HCT116 (cell line): ENCODE measurements at regions not wholly inside any gene's neighbourhood (a gene's known extent, or its start where the extent isn't known, plus 50 kb on each side); places are given as distances from the start of the nearest gene placed in this dataset.

Experiments used
- ATAC-seq: fragments of 200-7000 bp; cut with Tn5 transposase; 2 replicates; pipeline ENCODE4 v1.9.1; 2020; ENCODE audit warnings: mild to moderate bottlenecking, moderate library complexity
- BruUV-seq: library from RNA; stranded (reverse); fragments of 400-500 nt; replicated peaks from 2 replicates; lab custom pipeline; 2021; lab: Mats Ljungman, UMichigan
- CTCF ChIA-PET: fragments of 300-600 bp; sonication (Branson Sonifier 250); formaldehyde crosslinking; loops from one replicate; lab custom pipeline; 2021; ENCODE audit warnings: antibody characterized with exemption; lab: Charles Lee
- POLR2A ChIA-PET: fragments of 300-600, 350-600 bp; sonication (Branson Sonifier 250); formaldehyde crosslinking; loops from one replicate; lab custom pipeline; 2021; ENCODE audit warnings: antibody characterized with exemption; lab: Charles Lee
- RAD21 ChIA-PET, 2 experiments: fragments of 300-600 bp; sonication (Branson Sonifier 250); formaldehyde crosslinking; loops; one replicate each; lab custom pipeline; 2023; ENCODE audit warnings: low total read pairs in 2 of 2; ENCODE audit not compliant: uncharacterized antibody in 2 of 2, unreplicated experiment in 2 of 2, low non-redundant PET in 1 of 2; lab: Charles Lee
- DNase-seq: peaks from one replicate; pipeline ENCODE4 v3.0.0-alpha.2; 2010; ENCODE audit warnings: low read depth, low spot score
- H2AFZ ChIP-seq: fragments of 200-600 bp; shearing (Covaris generic), sonication (generic); 2 replicates; pipeline ENCODE4 v1.6.1; 2017; ENCODE audit warnings: low read depth, mixed run types, mixed read lengths, antibody characterized with exemption, low read length; ENCODE audit not compliant: poor library complexity, severe bottlenecking
- H3K27ac ChIP-seq: 2 replicates; pipeline ENCODE4 v1.5.1; 2012; ENCODE audit warnings: low read depth, low read length
- H3K27me3 ChIP-seq: fragments of 200-600 bp; sonication (generic); 2 replicates; pipeline ENCODE4 v1.6.1; 2016; ENCODE audit warnings: mixed run types, low read length, mixed read lengths; ENCODE audit not compliant: insufficient read depth
- H3K36me3 ChIP-seq, 2 experiments: fragments of 200-500 bp in 1 of 2; fragments of 200-600 bp in 1 of 2; sonication (Bioruptor generic) in 1 of 2; sonication (generic) in 1 of 2; 2 replicates each; pipeline versions ENCODE4 v1.5.1 to v1.6.1; 2014 to 2016; ENCODE audit warnings: low read length in 2 of 2, inconsistent platforms in 1 of 2, mixed read lengths in 1 of 2, mixed run types in 1 of 2; ENCODE audit not compliant: insufficient read depth in 2 of 2, control insufficient read depth in 1 of 2
- H3K4me1 ChIP-seq, 2 experiments: fragments of 200-600 bp in 1 of 2; sonication (generic) in 1 of 2; 2 replicates each; pipeline versions ENCODE4 v1.5.1 to v1.6.1; 2012 to 2017; ENCODE audit warnings: low read length in 2 of 2, inconsistent platforms in 1 of 2, mild to moderate bottlenecking in 1 of 2, mixed read lengths in 1 of 2, mixed run types in 1 of 2, moderate library complexity in 1 of 2; ENCODE audit not compliant: insufficient read depth in 2 of 2, control insufficient read depth in 1 of 2
- H3K4me2 ChIP-seq: fragments of 200-600 bp; sonication (generic); 2 replicates; pipeline ENCODE4 v1.6.1; 2017; ENCODE audit warnings: mixed run types, low read length, mixed read lengths
- H3K4me3 ChIP-seq, 2 experiments: fragments of 200-600 bp in 1 of 2; sonication (generic) in 1 of 2; replicated peaks in 1 of 2; 2 replicates each; pipeline ENCODE4 v1.5.1; 2011 to 2016; ENCODE audit warnings: low read length in 2 of 2, control low read depth in 1 of 2, low read depth in 1 of 2, mild to moderate bottlenecking in 1 of 2, mixed read lengths in 1 of 2, mixed run types in 1 of 2
- H3K79me2 ChIP-seq: fragments of 200-600 bp; sonication (generic); 2 replicates; pipeline ENCODE4 v1.6.1; 2017; ENCODE audit warnings: mild to moderate bottlenecking, mixed run types, low read length, moderate library complexity, mixed read lengths; ENCODE audit not compliant: insufficient read depth
- H3K9ac ChIP-seq: fragments of 200-600 bp; sonication (generic); 2 replicates; pipeline ENCODE4 v1.6.1; 2016; ENCODE audit warnings: low read length, mixed read lengths
- H3K9me2 ChIP-seq: fragments of 200-600 bp; sonication (generic), shearing (Covaris generic); 2 replicates; pipeline ENCODE4 v1.6.1; 2017; ENCODE audit warnings: mixed run types, mild to moderate bottlenecking, moderate library complexity; ENCODE audit not compliant: insufficient read depth
- H3K9me3 ChIP-seq, 2 experiments: fragments of 200-500 bp in 1 of 2; fragments of 200-600 bp in 1 of 2; sonication (Bioruptor generic) in 1 of 2; sonication (generic) in 1 of 2; 2 replicates each; pipeline ENCODE4 v1.6.1; 2014 to 2017; ENCODE audit warnings: low read length in 2 of 2, mixed read lengths in 2 of 2, inconsistent platforms in 1 of 2, low read depth in 1 of 2, mild to moderate bottlenecking in 1 of 2, mixed run types in 1 of 2, moderate library complexity in 1 of 2; ENCODE audit not compliant: control insufficient read depth in 1 of 2, insufficient read depth in 1 of 2
- H4K20me1 ChIP-seq: fragments of 200-600 bp; sonication (generic), shearing (Covaris generic); 2 replicates; pipeline ENCODE4 v1.6.1; 2017; ENCODE audit warnings: mixed run types, mild to moderate bottlenecking, moderate library complexity; ENCODE audit not compliant: insufficient read depth
- CBX3 ChIP-seq: IDR thresholded peaks from 2 replicates; pipeline ENCODE4 v1.6.1; 2012; ENCODE audit warnings: low read depth
- EZH2 ChIP-seq: fragments of 200-600 bp; sonication (generic); IDR thresholded peaks from 2 replicates; pipeline ENCODE4 v1.6.1; 2017; ENCODE audit warnings: antibody characterized with exemption, mixed run types
- JUND ChIP-seq: IDR thresholded peaks from 2 replicates; pipeline ENCODE4 v1.6.1; 2012
- SP1 ChIP-seq: IDR thresholded peaks from 2 replicates; pipeline ENCODE4 v1.6.1; 2012; ENCODE audit warnings: low read depth
- YY1 ChIP-seq: IDR thresholded peaks from 2 replicates; pipeline ENCODE4 v1.6.1; 2011; ENCODE audit warnings: low read length, low read depth, moderate library complexity, mild to moderate bottlenecking; ENCODE audit not compliant: insufficient replicate concordance; ENCODE audit errors: extremely low read depth
- intact Hi-C: fragments of 100-400 bp; cut with micrococcal nuclease; formaldehyde crosslinking; loops from 2 replicates; pipeline ENCODE4 v1.10.0; 2022
- TF ChIP-seq, protein P1 (sequence below): IDR thresholded peaks from 2 replicates; pipeline ENCODE4 v1.6.1; 2012; ENCODE audit warnings: low read depth
- TF ChIP-seq, protein P2 (sequence below): IDR thresholded peaks from 2 replicates; pipeline ENCODE4 v1.6.1; 2012

DNA sequence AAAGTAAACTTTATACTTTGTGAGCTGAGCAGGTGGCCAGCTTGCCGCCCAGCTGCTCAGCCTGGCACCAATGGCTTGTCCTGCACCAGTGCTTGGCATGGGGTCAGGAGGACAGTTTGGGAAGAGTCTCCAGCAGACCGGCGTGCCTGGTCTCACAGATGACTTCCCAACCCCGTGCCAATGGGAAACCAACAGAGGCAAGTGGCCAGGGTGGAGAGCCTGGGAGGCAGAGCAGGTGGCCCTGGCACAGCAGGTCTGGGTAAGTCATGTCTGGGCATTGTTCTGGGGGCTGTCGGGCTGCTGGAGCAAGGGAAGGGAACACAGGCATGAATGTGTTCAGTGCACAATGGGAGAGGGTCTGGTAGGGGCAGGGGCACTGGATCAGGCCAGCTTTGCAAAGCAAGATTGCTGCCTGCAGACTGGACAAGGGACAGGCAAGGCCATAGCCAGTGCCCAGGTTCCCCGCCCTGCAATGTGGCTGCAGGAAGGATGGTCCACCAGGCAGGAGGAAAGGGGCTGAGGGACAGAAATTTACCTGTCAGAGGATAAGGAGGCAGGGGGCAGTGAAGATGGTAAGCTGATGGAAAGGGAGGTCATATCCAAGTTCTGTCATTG, 76.2 kb upstream of the ALDH1B1 start:
- TF ChIP-seq, protein P1, sequence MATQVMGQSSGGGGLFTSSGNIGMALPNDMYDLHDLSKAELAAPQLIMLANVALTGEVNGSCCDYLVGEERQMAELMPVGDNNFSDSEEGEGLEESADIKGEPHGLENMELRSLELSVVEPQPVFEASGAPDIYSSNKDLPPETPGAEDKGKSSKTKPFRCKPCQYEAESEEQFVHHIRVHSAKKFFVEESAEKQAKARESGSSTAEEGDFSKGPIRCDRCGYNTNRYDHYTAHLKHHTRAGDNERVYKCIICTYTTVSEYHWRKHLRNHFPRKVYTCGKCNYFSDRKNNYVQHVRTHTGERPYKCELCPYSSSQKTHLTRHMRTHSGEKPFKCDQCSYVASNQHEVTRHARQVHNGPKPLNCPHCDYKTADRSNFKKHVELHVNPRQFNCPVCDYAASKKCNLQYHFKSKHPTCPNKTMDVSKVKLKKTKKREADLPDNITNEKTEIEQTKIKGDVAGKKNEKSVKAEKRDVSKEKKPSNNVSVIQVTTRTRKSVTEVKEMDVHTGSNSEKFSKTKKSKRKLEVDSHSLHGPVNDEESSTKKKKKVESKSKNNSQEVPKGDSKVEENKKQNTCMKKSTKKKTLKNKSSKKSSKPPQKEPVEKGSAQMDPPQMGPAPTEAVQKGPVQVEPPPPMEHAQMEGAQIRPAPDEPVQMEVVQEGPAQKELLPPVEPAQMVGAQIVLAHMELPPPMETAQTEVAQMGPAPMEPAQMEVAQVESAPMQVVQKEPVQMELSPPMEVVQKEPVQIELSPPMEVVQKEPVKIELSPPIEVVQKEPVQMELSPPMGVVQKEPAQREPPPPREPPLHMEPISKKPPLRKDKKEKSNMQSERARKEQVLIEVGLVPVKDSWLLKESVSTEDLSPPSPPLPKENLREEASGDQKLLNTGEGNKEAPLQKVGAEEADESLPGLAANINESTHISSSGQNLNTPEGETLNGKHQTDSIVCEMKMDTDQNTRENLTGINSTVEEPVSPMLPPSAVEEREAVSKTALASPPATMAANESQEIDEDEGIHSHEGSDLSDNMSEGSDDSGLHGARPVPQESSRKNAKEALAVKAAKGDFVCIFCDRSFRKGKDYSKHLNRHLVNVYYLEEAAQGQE, result no peak
- no peak overlapping the region for H3K27ac ChIP-seq
- peaks cover under 1 to 2% of the 10 kb centered on the region in 2 experiments; a peak in 2 of 4 replicates for H3K4me1 ChIP-seq
- H3K79me2 ChIP-seq, result no peaks in the 10 kb centered on the region
- BruUV-seq, result no TSS peak
- POLR2A ChIA-PET, result no interaction called here
- H3K4me3 ChIP-seq, result no peak overlapping the region
- H3K9ac ChIP-seq, result no peak overlapping the region
- DNase-seq, result no peak
- no peak for ATAC-seq
- no peak overlapping the region for H2AFZ ChIP-seq
- H3K4me2 ChIP-seq, result no peak overlapping the region
- H3K36me3 ChIP-seq, result no peaks in the 10 kb centered on the region
- H3K27me3 ChIP-seq, result 0 out of 2 replicates have a peak, but pooled peaks cover 4% of the 10 kb centered on the region
- CTCF ChIA-PET, result no interaction called here
- no peaks in the 10 kb centered on the region for H3K9me3 ChIP-seq
- RAD21 ChIA-PET, result no interaction called here
- no peaks in the 10 kb centered on the region for H3K9me2 ChIP-seq
- intact Hi-C loops, result no loop called here
- H4K20me1 ChIP-seq, result no peaks in the 10 kb centered on the region

- POLR2A ChIA-PET, result no interaction called here
- no TSS peak for BruUV-seq
Measured at GRCh38 chr9:38315085-38315595, 77.4 kb upstream of the ALDH1B1 start.

More at GRCh38 chr9:38315085-38315595, 77.4 kb upstream of the ALDH1B1 start:
- Histone ChIP-seq H3K9me3 (no peaks in the 10 kb centered on the region), H3K27ac (no peak overlapping the region), H3K9me2 (no peaks in the 10 kb centered on the region), H3K27me3 (0 out of 2 replicates have a peak, but pooled peaks cover 4% of the 10 kb centered on the region)
- TF ChIP-seq, protein P2, sequence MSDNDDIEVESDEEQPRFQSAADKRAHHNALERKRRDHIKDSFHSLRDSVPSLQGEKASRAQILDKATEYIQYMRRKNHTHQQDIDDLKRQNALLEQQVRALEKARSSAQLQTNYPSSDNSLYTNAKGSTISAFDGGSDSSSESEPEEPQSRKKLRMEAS, result no peak
- TF ChIP-seq CBX3, result no peak
- TF ChIP-seq EZH2, result no peak
- no peak for TF ChIP-seq JUND
- TF ChIP-seq SP1, result no peak
- TF ChIP-seq YY1, result no peak
- TF ChIP-seq, all 23 proteins: peak for 0
- H2AFZ ChIP-seq, result no peak overlapping the region
- no peak overlapping the region for H3K4me3 ChIP-seq
- no peaks in the 10 kb centered on the region for H4K20me1 ChIP-seq
- ChIA-PET RAD21 (no interaction called here), CTCF (no interaction called here)
- H3K36me3 ChIP-seq, result no peaks in the 10 kb centered on the region
- H3K4me1 ChIP-seq, result peaks cover 4 to 10% of the 10 kb centered on the region in 2 experiments; a peak in 3 of 4 replicates
- intact Hi-C loops, result no loop called here
- ATAC-seq (no peak), DNase-seq (no peak)
- no peak overlapping the region for H3K9ac ChIP-seq
- H3K4me2 ChIP-seq, result no peak overlapping the region
- no peaks in the 10 kb centered on the region for H3K79me2 ChIP-seq
